ENCODE measurements at regions not wholly inside any gene's neighbourhood (a gene's known extent, or its start where the extent isn't known, plus 50 kb on each side); places are given as distances from the start of the nearest gene placed in this dataset.

DNA sequence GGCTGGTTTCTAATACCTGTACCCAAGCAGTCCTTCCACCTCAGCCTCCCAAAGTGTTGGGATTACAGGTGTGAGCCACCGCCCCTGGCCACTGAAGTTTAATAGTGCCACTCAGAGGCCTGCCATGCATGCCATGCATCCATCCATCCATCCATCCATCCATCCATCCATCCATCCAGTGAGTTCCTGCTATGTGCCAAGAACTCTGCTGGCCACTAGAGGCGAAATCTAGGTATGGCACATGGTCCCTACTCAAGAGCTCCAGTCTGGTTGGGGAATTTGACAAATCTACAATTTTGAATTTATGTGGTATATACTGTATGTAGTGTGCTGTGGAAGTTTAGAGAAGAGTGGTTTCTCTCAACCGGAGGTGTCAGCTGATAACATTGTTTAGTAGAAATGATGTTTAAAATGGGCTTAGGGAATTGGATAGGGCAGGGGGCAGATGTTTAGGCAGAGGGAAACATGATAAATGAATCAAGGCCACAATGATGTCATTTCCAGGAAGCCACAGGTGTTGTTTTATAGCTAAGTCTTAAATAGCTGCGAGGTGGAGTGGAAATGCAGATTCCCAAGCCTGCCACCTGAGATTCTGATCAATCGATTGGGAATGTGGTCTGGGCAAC lies 384.4 kb upstream of the C2CD4B start:
- FAIRE-seq, result no peak
- H3K36me3 ChIP-seq (ENCODE audit: insufficient read depth, low read length), result no peaks in the 10 kb centered on the region
- no peak overlapping the region for H2AFZ ChIP-seq (ENCODE audit: low read depth, low read length)
- Mint-ChIP-seq H3K4me3 (ENCODE audit: unreplicated experiment) (no peak overlapping the region), H3K36me3 (ENCODE audit: low read depth, unreplicated experiment) (peaks cover 4% of the 10 kb centered on the region), H3K4me1 (ENCODE audit: low read depth, unreplicated experiment) (peaks cover 3% of the 10 kb centered on the region), H3K9me3 (ENCODE audit: unreplicated experiment) (peaks cover 5% of the 10 kb centered on the region), H3K27me3 (ENCODE audit: low read depth, unreplicated experiment) (no peaks in the 10 kb centered on the region), H3K27ac (ENCODE audit: unreplicated experiment) (no peak overlapping the region)
- no peak for TF ChIP-seq EZH2 (IDR thresholded peaks at IDR 0.05; ENCODE audit: insufficient read depth, low read length)
- TF ChIP-seq, protein P1, sequence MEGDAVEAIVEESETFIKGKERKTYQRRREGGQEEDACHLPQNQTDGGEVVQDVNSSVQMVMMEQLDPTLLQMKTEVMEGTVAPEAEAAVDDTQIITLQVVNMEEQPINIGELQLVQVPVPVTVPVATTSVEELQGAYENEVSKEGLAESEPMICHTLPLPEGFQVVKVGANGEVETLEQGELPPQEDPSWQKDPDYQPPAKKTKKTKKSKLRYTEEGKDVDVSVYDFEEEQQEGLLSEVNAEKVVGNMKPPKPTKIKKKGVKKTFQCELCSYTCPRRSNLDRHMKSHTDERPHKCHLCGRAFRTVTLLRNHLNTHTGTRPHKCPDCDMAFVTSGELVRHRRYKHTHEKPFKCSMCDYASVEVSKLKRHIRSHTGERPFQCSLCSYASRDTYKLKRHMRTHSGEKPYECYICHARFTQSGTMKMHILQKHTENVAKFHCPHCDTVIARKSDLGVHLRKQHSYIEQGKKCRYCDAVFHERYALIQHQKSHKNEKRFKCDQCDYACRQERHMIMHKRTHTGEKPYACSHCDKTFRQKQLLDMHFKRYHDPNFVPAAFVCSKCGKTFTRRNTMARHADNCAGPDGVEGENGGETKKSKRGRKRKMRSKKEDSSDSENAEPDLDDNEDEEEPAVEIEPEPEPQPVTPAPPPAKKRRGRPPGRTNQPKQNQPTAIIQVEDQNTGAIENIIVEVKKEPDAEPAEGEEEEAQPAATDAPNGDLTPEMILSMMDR (IDR thresholded peaks at IDR 0.05; ENCODE audit: insufficient read depth, low read depth, low read length), result peak; percentile 59
- no peak overlapping the region for H3K4me3 ChIP-seq (ENCODE audit: insufficient read depth, low read depth, low read length)
- H3K79me2 ChIP-seq (ENCODE audit: insufficient read depth, low read length), result no peaks in the 10 kb centered on the region
- no peak overlapping the region for H3K4me2 ChIP-seq (ENCODE audit: low read length)
- H3K9ac ChIP-seq (ENCODE audit: low read length), result no peak overlapping the region
- H3K27ac ChIP-seq (ENCODE audit: low read depth, low read length), result no peak overlapping the region
- DNase-seq (ENCODE audit: low read depth), result no peak
- no peaks in the 10 kb centered on the region for H3K9me3 ChIP-seq (ENCODE audit: insufficient read depth, low read depth, low read length)
- peaks cover 8% of the 10 kb centered on the region for H3K4me1 ChIP-seq (ENCODE audit: insufficient read depth, low read length)
- H4K20me1 ChIP-seq (ENCODE audit: insufficient read depth, low read length), result peaks cover 10% of the 10 kb centered on the region
- no peaks in the 10 kb centered on the region for H3K27me3 ChIP-seq (ENCODE audit: insufficient read depth, low read length)

DNA sequence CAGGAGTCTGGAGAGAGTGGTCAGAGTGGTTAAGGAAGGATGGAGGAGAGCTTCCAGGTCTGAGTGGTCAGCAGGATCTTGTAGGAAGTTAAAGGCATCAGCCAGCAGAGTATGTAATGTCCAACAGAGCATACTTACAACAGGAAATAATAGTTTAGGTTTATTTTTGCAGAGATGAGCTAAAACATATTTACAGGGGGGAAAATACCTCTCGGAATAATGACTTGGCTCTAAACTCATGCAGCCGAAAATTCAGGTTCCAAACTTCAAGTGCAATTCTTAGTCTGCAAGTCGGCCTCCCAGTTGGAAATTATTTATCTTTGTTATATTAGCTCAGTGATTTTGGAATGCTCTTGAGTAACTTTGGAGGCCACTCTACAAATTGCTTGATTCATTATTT lies 385.0 kb upstream of the C2CD4B start:
- peaks cover 3% of the 10 kb centered on the region for H3K4me1 Mint-ChIP-seq (ENCODE audit: low read depth, unreplicated experiment)
- Histone ChIP-seq H3K36me3 (ENCODE audit: insufficient read depth, low read length) (no peaks in the 10 kb centered on the region), H2AFZ (ENCODE audit: low read depth, low read length) (no peak overlapping the region), H4K20me1 (ENCODE audit: insufficient read depth, low read length) (peaks cover 9% of the 10 kb centered on the region), H3K79me2 (ENCODE audit: insufficient read depth, low read length) (no peaks in the 10 kb centered on the region), H3K27ac (ENCODE audit: low read depth, low read length) (no peak overlapping the region), H3K4me2 (ENCODE audit: low read length) (no peak overlapping the region), H3K9ac (ENCODE audit: low read length) (no peak overlapping the region), H3K4me1 (ENCODE audit: insufficient read depth, low read length) (peaks cover 8% of the 10 kb centered on the region), H3K4me3 (ENCODE audit: insufficient read depth, low read depth, low read length) (no peak overlapping the region), H3K9me3 (ENCODE audit: insufficient read depth, low read depth, low read length) (no peaks in the 10 kb centered on the region), H3K27me3 (ENCODE audit: insufficient read depth, low read length) (no peaks in the 10 kb centered on the region)
- H3K36me3 Mint-ChIP-seq (ENCODE audit: low read depth, unreplicated experiment), result peaks cover 4% of the 10 kb centered on the region
- no peak overlapping the region for H3K4me3 Mint-ChIP-seq (ENCODE audit: unreplicated experiment)
- no peak overlapping the region for H3K27ac Mint-ChIP-seq (ENCODE audit: unreplicated experiment)
- no peak for FAIRE-seq
- H3K27me3 Mint-ChIP-seq (ENCODE audit: low read depth, unreplicated experiment), result no peaks in the 10 kb centered on the region
- TF ChIP-seq, protein P1 (IDR thresholded peaks at IDR 0.05; ENCODE audit: insufficient read depth, low read depth, low read length), result no peak
- no peak for TF ChIP-seq EZH2 (IDR thresholded peaks at IDR 0.05; ENCODE audit: insufficient read depth, low read length)
- no peak for DNase-seq (ENCODE audit: low read depth)
- H3K9me3 Mint-ChIP-seq (ENCODE audit: unreplicated experiment), result peaks cover 5% of the 10 kb centered on the region

DNA sequence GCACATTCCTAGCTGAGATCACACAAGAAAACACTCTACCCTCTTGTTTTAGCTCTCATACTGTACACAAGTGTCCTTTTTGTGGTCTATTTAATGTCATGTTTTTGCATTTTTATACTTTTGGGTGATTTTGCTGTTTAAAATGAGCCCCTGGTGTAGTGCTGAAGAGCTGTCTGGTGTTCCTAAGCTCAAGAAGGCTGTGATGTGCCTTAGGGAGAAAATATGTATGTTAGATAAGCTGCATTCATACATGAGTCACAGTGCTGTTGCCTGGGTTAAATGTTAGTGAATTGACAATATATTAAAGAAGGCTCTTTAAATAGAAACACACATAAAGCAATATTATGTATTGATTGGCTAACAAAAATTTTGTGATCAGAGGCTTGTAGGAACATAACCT lies 387.4 kb upstream of the C2CD4B start:
- H4K20me1 ChIP-seq (ENCODE audit: insufficient read depth, low read length), result peaks cover 3% of the 10 kb centered on the region
- TF ChIP-seq, protein P1 (IDR thresholded peaks at IDR 0.05; ENCODE audit: insufficient read depth, low read depth, low read length), result no peak
- no peak for TF ChIP-seq EZH2 (IDR thresholded peaks at IDR 0.05; ENCODE audit: insufficient read depth, low read length)
- Mint-ChIP-seq H3K4me3 (ENCODE audit: unreplicated experiment) (no peak overlapping the region), H3K27ac (ENCODE audit: unreplicated experiment) (no peak overlapping the region), H3K9me3 (ENCODE audit: unreplicated experiment) (peaks cover 5% of the 10 kb centered on the region), H3K27me3 (ENCODE audit: low read depth, unreplicated experiment) (no peaks in the 10 kb centered on the region), H3K36me3 (ENCODE audit: low read depth, unreplicated experiment) (peaks cover 5% of the 10 kb centered on the region), H3K4me1 (ENCODE audit: low read depth, unreplicated experiment) (peaks cover 3% of the 10 kb centered on the region)
- H3K4me3 ChIP-seq (ENCODE audit: insufficient read depth, low read depth, low read length), result no peak overlapping the region
- no peaks in the 10 kb centered on the region for H3K4me1 ChIP-seq (ENCODE audit: insufficient read depth, low read length)
- H3K4me2 ChIP-seq (ENCODE audit: low read length), result no peak overlapping the region
- H2AFZ ChIP-seq (ENCODE audit: low read depth, low read length), result no peak overlapping the region
- no peaks in the 10 kb centered on the region for H3K79me2 ChIP-seq (ENCODE audit: insufficient read depth, low read length)
- H3K9ac ChIP-seq (ENCODE audit: low read length), result no peak overlapping the region
- no peak for DNase-seq (ENCODE audit: low read depth)
- no peaks in the 10 kb centered on the region for H3K27me3 ChIP-seq (ENCODE audit: insufficient read depth, low read length)
- H3K9me3 ChIP-seq (ENCODE audit: insufficient read depth, low read depth, low read length), result no peaks in the 10 kb centered on the region
- no peaks in the 10 kb centered on the region for H3K36me3 ChIP-seq (ENCODE audit: insufficient read depth, low read length)
- peak; percentile 41 for FAIRE-seq
- no peak overlapping the region for H3K27ac ChIP-seq (ENCODE audit: low read depth, low read length)
